ENCODE measurements at regions not wholly inside any gene's neighbourhood (a gene's known extent, or its start where the extent isn't known, plus 50 kb on each side); places are given as distances from the start of the nearest gene placed in this dataset.
"Not testable (repeated sequence)": the region's sequence is repeated elsewhere in the genome, so short reads cannot be mapped to it uniquely, and the experiment has no call there.

DNA sequence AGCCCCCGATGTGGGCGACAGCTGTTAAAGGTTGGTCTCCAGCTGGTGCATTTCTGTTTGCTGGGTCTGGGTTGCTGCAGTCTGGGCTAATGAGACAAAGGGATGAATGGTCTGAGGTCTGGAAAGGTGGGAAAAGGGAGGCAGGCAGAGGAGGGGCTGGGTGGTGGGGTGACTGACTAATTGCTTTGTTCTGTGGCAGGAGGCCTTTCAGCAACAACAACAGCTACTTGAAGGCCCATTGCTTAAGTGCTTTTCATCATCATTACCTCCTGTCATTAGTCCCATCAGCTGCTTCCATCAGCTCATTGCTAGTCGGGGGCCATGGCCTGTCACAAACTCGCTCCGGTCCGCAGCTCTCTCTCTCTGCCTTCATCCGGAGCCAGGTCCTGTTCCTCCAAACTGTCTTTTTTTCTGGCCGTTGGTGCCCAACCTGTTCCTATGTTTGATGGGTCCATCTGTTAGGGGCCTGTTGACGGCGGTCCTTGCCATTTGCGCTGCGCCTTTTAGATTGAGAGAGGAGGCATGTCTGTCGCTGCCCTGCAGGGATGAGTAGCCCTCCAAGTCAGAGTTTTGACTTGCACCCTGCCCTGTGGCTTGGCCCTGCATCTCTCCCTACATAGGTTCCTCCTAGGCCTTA is 105.6 kb upstream of the PLXNA2 start:
- no peak for DNase-seq

DNA sequence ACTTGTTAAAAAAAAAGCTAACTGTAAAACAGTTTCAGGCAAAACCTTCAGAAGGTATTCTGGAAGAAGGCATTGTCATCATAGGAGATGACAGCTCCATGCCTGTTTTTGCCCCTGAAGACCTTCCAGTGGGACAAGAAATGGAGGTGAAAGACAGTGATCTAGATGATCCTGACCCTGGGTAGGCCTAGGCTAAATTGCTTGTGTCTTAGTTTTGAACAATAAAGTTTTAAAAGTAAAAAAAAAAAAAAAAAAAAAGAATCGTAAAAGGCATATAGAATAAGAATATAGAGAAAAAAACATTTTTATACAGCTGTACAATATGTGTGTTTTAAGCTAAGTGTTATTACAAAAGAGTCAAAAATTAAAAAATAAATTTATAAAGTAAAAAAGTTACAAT is 106.6 kb upstream of the PLXNA2 start:
- DNase-seq: no peak

GRCh38 chr1:208351838-208352237 is 107.7 kb upstream of the PLXNA2 start:
- DNase-seq: no peak

GRCh38 chr1:208353797-208354196 is 109.6 kb upstream of the PLXNA2 start:
- not testable (repeated sequence) for DNase-seq

- DNase-seq: no peak
Measured at GRCh38 chr1:208357644-208358507, 113.7 kb upstream of the PLXNA2 start.

DNA sequence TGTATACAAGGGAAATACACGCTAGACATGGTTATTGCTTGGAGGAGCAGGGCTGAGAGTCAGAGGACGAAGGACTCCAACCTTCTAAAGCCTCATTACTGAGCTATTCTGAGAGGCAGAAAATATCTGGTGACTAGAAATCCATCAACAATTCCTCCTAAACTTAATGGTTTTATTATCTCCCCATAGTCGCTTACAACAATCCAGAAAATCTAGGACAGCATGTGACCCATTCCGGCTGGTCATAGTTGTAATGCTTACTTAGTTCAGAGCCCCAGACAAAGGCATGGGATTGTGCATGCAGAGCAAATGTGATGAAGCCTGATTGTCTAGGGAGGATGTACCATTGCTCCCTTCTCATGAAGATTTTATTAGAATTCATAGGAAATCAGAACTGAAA is 114.5 kb upstream of the PLXNA2 start:
- DNase-seq: no peak

DNA sequence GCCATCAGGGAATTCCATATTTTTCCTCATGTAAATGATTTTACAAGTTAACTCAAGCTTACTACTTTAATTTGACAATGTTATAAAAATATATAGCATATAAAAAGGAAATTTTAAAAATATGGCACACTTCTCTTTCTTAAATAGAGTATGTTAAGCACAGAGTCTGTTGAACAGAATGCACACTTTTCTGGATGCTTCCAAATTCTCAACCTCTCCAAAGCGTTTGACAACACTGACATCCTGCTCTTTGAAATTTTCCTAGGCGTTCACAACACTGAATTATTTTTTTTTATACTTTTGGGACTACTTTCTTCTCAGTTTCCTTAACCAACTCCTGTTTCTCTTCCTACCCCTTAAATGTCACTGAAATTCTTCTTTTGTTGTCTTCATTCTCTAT is 117.8 kb upstream of the PLXNA2 start:
- no peak for DNase-seq

GRCh38 chr1:208366559-208366958 is 122.4 kb upstream of the PLXNA2 start:
- DNase-seq: no peak

DNA sequence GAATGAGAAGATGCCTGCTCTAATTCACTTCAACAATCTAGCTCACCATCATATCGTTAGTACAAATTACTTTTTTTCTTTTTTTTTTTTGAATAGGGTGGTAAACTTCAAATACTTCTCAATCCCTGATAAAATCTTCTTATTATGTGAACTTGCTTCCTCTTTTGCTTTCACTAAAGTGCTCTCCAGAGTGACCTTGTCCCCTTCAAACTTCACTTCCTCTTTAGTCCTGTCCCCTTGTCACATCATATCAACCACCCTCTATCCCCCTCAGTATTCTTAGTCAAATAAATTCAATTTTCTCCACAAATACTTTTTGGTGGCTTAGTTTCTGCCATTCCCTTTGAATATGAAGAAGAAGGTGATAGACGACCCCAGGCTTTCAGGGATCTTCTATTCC is 124.9 kb upstream of the PLXNA2 start:
- DNase-seq: no peak

DNA sequence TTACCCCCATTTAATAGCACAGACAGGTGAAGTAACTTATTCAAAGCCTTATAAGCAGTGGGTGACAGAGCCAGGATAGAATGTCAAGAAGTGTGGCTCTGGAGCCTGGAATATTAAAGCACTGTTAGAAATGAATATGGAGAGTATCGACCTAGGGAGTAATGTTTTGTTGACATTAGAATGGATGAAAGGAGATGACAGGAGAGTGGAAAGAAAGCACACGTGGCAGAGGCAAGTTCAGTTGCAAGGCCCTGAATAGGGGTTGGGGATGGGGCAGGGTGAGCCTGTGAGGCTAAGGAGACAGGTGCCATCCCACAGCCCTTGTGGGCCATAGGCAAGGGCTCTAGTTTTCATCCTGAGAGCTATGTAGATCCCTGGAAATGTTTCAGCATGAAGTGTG is 125.5 kb upstream of the PLXNA2 start:
- DNase-seq: no peak

- no peak for DNase-seq
Measured at GRCh38 chr1:208374391-208374941, 130.3 kb upstream of the PLXNA2 start.

DNA sequence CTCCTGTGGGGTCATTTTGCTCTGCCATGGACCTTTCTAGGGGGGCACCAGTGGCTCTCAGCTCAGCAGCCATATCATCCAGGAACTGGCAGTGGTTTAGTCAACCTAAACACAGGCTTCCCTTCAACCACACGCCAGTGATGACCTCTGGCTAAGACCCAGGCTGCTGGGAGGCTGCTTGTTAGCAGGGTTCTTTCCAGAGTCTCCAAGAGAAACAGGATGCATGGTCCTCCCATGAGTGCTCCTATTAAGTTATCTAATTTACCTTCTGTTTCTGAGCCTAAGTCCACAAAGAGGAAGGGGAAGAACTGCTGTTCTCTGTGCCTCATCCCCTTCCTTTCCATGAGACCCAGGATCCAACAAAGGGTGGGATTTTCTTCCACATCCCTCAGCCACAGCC is 137.3 kb upstream of the PLXNA2 start:
- no peak for DNase-seq

- DNase-seq: no peak
Measured at GRCh38 chr1:208387908-208388811, 144.0 kb upstream of the PLXNA2 start.

- no peak for DNase-seq
Measured at GRCh38 chr1:208393416-208393815, 149.2 kb upstream of the PLXNA2 start.

GRCh38 chr1:208393826-208394225 is 149.6 kb upstream of the PLXNA2 start:
- DNase-seq: peak; percentile 23

DNA sequence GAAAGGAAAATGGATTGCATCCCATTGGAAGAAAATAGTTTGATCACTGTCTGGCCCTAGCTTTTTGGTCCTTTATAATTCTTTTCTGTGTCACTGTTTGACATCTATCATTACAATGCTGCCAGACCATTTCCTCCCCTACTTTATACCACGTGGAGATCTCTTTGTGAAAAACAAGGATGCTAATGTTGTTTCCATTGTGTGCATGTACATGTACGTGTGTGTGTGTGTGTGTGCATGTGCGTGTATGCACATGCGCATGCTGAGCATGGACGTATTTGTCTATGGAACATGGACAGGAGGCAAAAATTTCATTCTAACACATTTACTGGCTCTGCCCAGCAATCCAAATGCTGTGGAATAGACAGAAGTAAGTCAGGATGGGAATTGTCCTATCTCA is 153.1 kb upstream of the PLXNA2 start:
- DNase-seq: no peak

- DNase-seq: no peak
Measured at GRCh38 chr1:208405014-208405413, 160.8 kb upstream of the PLXNA2 start.

GRCh38 chr1:208409176-208409575 is 165.0 kb upstream of the PLXNA2 start:
- no peak for DNase-seq

DNA sequence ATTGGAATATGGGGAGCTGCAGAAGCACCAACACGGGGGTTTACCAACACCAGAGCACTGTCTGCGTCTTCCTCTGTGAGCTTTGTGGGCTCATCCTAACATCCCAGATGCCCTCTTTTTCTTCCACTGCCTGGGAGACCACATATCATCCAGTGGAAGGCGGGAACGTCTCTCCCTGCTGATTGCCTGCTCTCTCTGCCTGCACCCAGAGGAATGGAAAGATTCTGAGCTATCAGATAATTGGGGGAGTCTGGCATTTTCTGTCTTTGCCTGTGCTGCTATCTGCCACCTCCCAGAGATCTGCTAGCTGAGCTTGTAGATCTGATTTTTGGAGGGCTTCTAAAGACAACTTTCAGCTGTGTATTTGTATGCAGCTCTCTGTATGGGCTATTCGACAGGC is 166.2 kb upstream of the PLXNA2 start:
- DNase-seq: no peak

- no peak for DNase-seq
Measured at GRCh38 chr1:208413006-208413405, 168.8 kb upstream of the PLXNA2 start.

- no peak for DNase-seq
Measured at GRCh38 chr1:208418667-208419066, 174.5 kb upstream of the PLXNA2 start.

GRCh38 chr1:208419746-208420420 is 175.7 kb upstream of the PLXNA2 start:
- no peak for DNase-seq

DNA sequence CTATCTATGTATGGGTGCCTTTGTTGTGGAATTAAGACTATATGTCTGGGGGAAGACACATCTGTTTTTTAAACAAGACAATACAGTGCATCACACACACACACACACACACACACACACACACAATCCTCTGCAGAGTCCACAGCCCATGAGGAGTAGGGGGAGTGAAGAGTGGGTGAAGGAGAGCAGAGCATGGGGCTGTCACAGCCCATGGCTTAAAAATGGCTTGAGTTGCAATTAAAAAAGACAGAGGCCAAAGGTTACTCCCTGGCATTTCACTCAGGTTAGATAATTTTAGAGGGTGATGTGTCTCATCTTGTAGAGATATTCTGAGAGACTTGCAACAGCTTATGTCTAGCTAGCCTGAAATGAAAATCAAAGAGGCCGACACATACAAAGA is 176.5 kb upstream of the PLXNA2 start:
- no peak for DNase-seq

Measured in inflammatory macrophage treated with lipopolysaccharide for 4 hours (primary cell).